ENCODE measurements at regions not wholly inside any gene's neighbourhood (a gene's known extent, or its start where the extent isn't known, plus 50 kb on each side); places are given as distances from the start of the nearest gene placed in this dataset.

DNA sequence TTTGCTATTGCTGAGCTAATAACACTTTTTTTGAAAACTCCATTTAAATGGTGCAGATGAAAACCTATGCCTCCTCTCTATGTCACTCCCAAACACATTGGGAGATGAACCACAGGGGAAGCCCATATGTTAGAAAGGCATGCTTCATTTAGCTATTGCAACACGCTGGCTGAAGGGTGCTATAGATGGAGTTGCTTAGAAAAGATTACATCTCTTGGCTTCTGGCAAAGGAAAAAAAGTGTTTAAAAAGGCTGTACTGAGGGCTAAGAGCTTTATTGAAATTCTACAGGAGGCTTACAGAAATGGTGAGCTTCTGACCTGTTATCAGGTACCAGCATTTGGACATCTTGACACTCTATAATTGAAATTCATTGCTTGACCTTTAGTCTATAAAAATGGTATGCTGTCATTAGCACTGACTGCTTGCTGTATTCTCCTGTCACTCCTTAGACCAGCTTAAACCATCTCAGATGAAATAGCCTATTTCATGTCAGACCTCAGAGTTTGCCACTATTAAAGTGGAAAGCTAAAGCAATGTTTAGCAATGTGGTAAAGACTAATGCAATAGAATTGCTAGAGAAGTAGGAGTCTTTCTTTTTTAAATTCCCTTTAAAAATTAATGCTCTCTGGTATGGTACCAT is 503.9 kb downstream of the CDH11 start:
- TF ChIP-seq POLR2AphosphoS5 (IDR thresholded peaks at IDR 0.05; ENCODE audit: low read depth, low read length) = no peak
- no peak for TF ChIP-seq TAF1 (IDR thresholded peaks at IDR 0.05; ENCODE audit: borderline replicate concordance, insufficient read depth, low read length)
- TF ChIP-seq, protein P1, sequence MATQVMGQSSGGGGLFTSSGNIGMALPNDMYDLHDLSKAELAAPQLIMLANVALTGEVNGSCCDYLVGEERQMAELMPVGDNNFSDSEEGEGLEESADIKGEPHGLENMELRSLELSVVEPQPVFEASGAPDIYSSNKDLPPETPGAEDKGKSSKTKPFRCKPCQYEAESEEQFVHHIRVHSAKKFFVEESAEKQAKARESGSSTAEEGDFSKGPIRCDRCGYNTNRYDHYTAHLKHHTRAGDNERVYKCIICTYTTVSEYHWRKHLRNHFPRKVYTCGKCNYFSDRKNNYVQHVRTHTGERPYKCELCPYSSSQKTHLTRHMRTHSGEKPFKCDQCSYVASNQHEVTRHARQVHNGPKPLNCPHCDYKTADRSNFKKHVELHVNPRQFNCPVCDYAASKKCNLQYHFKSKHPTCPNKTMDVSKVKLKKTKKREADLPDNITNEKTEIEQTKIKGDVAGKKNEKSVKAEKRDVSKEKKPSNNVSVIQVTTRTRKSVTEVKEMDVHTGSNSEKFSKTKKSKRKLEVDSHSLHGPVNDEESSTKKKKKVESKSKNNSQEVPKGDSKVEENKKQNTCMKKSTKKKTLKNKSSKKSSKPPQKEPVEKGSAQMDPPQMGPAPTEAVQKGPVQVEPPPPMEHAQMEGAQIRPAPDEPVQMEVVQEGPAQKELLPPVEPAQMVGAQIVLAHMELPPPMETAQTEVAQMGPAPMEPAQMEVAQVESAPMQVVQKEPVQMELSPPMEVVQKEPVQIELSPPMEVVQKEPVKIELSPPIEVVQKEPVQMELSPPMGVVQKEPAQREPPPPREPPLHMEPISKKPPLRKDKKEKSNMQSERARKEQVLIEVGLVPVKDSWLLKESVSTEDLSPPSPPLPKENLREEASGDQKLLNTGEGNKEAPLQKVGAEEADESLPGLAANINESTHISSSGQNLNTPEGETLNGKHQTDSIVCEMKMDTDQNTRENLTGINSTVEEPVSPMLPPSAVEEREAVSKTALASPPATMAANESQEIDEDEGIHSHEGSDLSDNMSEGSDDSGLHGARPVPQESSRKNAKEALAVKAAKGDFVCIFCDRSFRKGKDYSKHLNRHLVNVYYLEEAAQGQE (IDR thresholded peaks at IDR 0.05; ENCODE audit: insufficient read depth in 1 of 2, low read depth in 2 of 2, low read length in 2 of 2) = no peak

Data from PFSK-1 (cell line).